Activated CD4-positive, alpha-beta T cell treated with anti-CD3 and anti-CD28 coated beads, Interleukin-2, amount 50 U/mL, for 4 hours (primary cell): ENCODE measurements at regions not wholly inside any gene's neighbourhood (a gene's known extent, or its start where the extent isn't known, plus 50 kb on each side); places are given as distances from the start of the nearest gene placed in this dataset.

Experiments
- DNase-seq, 2 experiments: peaks; one replicate each; pipeline ENCODE4 v3.0.0-alpha.2; 2020

GRCh38 chr10:3906511-3907111 is 121.6 kb upstream of the KLF6 start:
- DNase-seq = no peak

DNA sequence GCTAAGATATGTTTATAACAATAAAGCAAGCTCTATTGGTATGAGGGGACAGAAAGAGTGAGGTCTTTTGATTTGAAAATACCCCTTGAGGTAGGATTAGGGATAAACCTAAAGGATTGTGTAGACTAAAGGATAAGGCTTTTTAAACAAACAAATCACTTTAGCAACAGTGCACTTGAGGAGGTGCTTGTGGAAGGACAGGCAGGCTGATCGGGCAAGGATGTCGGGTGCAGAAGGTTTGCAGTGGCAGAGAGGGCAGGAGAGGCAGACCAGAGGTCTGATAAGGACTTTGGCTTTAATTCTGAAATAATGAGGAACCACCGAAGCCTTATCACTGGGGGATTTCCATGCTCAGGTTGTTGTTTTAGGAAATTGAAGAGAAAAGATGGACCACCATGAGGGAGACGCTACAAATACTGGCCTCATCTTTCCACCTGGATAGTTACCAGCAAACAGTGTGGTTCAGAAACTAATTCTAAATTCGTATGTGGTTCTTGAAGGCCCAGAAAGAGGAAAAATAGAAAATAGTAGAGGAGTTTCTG is 119.5 kb upstream of the KLF6 start:
- DNase-seq = no peak

DNA sequence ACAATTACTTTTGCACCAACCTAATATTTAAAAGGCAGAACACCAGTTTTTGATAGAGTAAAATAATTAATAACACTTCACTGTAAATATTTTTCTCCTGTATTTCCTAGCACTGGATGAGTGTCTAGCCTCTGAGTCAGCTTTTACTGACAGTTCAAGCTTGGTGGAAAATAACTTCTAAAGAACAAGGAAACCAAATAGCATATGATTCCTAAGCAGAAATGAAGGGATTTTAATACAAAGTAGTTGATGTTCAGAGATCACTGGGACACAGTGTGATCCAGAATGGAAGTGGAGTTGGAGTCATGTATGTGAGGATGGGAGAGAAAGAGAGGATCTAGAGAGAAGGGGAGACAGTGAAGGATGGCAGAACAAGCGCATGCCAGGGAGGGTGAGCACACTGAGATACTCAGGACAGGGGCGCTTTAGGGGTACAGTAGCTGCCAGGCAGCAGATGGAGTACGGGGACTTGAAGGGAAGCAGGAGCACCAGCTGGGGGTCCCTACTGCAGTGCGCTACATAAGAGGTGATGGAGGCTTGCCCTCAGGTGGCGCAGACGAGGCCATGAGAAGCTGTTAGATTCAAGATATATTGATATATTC is 117.9 kb upstream of the KLF6 start:
- no peak for DNase-seq

GRCh38 chr10:3902054-3902808 is 117.2 kb upstream of the KLF6 start:
- DNase-seq = peak; percentile 34 to 45

- DNase-seq = no peak
Observed at GRCh38 chr10:3901370-3901769, 116.4 kb upstream of the KLF6 start.

GRCh38 chr10:3900391-3900790 is 115.4 kb upstream of the KLF6 start:
- DNase-seq = no peak

- no peak for DNase-seq
Observed at GRCh38 chr10:3898821-3899220, 113.8 kb upstream of the KLF6 start.

DNA sequence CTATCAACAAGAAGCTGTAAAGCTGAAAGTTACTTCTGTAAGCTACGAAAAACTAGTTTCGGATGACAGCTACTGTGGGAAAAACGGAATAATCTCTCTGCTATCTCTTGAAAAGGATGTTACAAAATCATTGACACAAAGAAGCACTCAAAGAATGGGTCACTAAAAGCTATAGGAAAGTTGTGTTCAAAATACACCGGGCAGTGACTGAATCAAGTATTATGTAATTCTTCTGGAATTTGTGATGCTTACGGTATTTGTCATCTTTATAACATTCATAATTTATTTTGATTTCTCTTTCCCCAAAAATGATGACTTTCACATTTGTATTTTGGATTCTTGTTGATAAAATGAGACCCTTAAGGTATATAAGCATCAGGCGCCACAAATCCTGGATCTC is 112.1 kb upstream of the KLF6 start:
- DNase-seq = no peak

DNA sequence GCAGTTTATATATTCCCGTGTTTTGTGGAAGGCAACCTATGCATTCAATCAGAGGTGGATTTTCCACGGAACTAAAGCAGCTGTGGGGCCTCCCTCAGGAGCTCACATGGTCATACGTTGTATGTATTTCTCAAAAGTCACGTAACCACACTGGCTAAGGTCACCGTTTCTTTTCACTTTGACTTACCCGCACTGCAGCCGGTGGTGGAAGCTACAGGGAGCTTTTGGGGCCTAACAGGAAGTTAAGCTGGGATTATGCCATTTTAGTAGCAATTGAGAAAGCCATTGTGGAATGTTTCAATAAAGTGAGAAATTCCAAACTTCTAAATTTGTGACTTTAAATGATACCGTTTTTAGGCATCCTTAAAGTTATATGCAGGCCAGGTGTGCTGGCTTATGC is 111.2 kb upstream of the KLF6 start:
- no peak for DNase-seq

- no peak for DNase-seq
Observed at GRCh38 chr10:3895045-3895631, 110.1 kb upstream of the KLF6 start.

DNA sequence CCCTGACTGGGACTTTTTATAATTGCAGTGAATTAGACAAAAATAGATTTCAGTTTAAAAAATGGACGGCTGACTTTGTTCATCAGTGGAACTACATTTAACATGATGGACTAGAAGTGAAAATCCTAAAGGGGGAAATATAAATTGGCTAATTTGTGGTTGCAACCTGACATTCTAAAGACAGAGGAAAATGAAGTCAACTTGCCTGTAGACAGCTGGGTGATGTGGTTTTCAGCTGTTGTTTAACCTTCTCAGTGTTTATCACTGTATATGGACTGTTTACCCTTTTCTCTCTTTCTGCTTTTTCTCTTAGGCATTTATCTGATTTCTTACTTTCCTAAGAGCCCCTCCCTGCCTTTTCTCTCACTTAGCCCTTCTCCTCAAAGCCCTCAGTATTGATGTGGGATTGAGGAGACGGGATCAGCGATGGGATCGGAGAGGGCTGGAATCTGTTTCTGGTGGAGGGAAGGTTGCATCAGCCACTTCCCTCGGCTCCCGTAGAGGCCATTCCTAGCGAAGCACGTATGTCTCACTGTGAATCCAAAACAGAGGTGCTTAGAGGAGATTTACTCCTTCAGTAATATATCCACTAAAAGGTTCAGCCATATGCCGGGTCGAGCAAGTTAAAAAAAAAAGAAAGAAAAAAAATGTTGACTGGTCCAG is 109.0 kb upstream of the KLF6 start:
- DNase-seq = no peak

- DNase-seq = no peak
Observed at GRCh38 chr10:3892440-3893425, 107.7 kb upstream of the KLF6 start.

- DNase-seq = no peak
Observed at GRCh38 chr10:3891396-3891795, 106.4 kb upstream of the KLF6 start.

- DNase-seq = no peak
Observed at GRCh38 chr10:3890602-3891352, 105.8 kb upstream of the KLF6 start.

GRCh38 chr10:3889961-3890522 is 105.0 kb upstream of the KLF6 start:
- DNase-seq = no peak

- peak; percentile 65 to 69 for DNase-seq
Observed at GRCh38 chr10:3887885-3888476, 103.0 kb upstream of the KLF6 start.

DNA sequence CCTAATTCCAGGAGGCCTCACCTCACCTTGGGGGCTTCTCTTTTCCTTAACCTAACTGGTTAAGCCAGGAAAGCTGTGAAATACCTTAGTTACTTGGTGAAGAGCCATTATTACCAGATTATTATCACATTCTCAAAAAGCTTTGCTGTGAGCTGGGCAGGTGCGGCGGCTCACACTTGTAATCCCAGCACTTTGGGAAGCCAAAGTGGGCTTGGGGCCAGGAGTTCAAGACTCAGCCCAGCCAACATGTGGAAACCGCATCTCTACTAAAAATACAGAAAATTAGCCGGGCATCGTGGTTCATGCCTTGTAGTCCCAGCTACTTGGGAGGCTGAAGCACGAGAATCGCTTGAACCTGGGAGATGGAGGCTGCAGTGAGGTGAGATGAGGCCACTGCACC is 102.4 kb upstream of the KLF6 start:
- no peak for DNase-seq

- no peak for DNase-seq
Observed at GRCh38 chr10:3886641-3887251, 101.7 kb upstream of the KLF6 start.

DNA sequence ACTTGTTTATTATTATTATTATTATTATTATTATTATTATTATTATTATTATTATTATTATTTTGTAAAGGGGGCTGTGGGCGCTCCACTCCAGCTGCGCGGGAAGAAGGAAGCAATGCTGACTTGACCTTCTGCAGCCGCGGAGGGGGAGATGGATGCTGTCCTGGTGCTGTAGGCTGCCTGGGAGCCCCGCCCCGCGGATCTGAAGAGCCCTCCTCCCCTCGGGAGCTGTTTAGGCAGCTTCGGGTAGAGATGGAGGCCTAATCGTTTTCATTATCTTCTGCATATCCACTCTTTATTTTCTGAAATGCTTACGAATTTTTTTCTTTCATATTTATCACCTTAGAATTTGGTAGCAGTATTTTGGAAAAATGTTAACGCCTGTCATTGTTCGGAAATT is 101.2 kb upstream of the KLF6 start:
- no peak for DNase-seq

DNA sequence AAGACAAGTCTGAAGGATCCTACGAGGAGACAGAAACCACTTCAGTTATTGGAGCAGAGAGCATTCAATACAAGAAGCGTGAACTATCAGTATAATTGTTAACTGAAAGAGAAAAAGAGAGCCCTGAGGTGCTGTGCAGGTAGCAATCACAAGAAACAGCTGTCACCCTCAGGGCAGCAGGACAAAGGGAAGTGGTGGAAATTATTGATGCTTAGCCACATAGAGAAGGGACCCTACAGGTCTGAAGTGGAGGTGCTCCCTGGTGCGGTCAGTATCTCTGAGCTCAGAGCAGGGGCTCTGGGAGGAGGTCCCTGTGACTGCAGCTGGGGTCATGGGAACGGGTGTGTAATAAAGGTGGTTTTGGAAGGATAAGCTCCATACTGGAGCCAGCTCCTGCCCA is 97.8 kb upstream of the KLF6 start:
- DNase-seq = no peak
